ENCODE measurements at regions not wholly inside any gene's neighbourhood (a gene's known extent, or its start where the extent isn't known, plus 50 kb on each side); places are given as distances from the start of the nearest gene placed in this dataset.
"Not testable (repeated sequence)": the region's sequence is repeated elsewhere in the genome, so short reads cannot be mapped to it uniquely, and the experiment has no call there.

- no peaks in the 10 kb centered on the region for H3K27me3 ChIP-seq
- no peaks in the 10 kb centered on the region for H3K9me3 ChIP-seq
- ATAC-seq: no peak
- 83% methylated on average over 5 of the region's 5 CpGs for WGBS, 2 donors (ENCODE audit: low coverage in 1 of 2)
- no peak overlapping the region for H3K4me3 ChIP-seq
- no peak overlapping the region for H3K27ac ChIP-seq
- H3K4me1 ChIP-seq: no peaks in the 10 kb centered on the region
- H3K36me3 ChIP-seq: no peaks in the 10 kb centered on the region
- no peak for TF ChIP-seq POLR2AphosphoS5 (IDR thresholded peaks at IDR 0.05)
- TF ChIP-seq CTCF (IDR thresholded peaks at IDR 0.05): no peak
- no peak for TF ChIP-seq EP300 (IDR thresholded peaks at IDR 0.05)
- TF ChIP-seq POLR2A (IDR thresholded peaks at IDR 0.05): no peak
Measured at GRCh38 chr2:35585972-35586371, 769.6 kb upstream of the CRIM1 start.

GRCh38 chr2:35582637-35583036 is 772.9 kb upstream of the CRIM1 start:
- no peak for ATAC-seq
- Histone ChIP-seq H3K4me3 (no peak overlapping the region), H3K27ac (no peak overlapping the region), H3K36me3 (no peaks in the 10 kb centered on the region), H3K27me3 (no peaks in the 10 kb centered on the region), H3K9me3 (no peaks in the 10 kb centered on the region), H3K4me1 (no peaks in the 10 kb centered on the region)
- no peak for TF ChIP-seq POLR2AphosphoS5 (IDR thresholded peaks at IDR 0.05)
- TF ChIP-seq POLR2A (IDR thresholded peaks at IDR 0.05): no peak
- TF ChIP-seq CTCF (IDR thresholded peaks at IDR 0.05): no peak
- TF ChIP-seq EP300 (IDR thresholded peaks at IDR 0.05): no peak
- 57 to 81% methylated on average over 4 of the region's 4 CpGs for WGBS, 2 donors (ENCODE audit: low coverage in 1 of 2)

GRCh38 chr2:35580956-35581355 is 774.6 kb upstream of the CRIM1 start:
- Histone ChIP-seq H3K9me3 (no peaks in the 10 kb centered on the region), H3K4me3 (no peak overlapping the region), H3K4me1 (no peaks in the 10 kb centered on the region), H3K27ac (no peak overlapping the region), H3K36me3 (no peaks in the 10 kb centered on the region), H3K27me3 (no peaks in the 10 kb centered on the region)
- 83 to 92% methylated on average over 2 of the region's 2 CpGs for WGBS, 2 donors (ENCODE audit: low coverage in 1 of 2)
- TF ChIP-seq POLR2A (IDR thresholded peaks at IDR 0.05): no peak
- TF ChIP-seq POLR2AphosphoS5 (IDR thresholded peaks at IDR 0.05): no peak
- no peak for TF ChIP-seq EP300 (IDR thresholded peaks at IDR 0.05)
- no peak for TF ChIP-seq CTCF (IDR thresholded peaks at IDR 0.05)
- ATAC-seq: no peak

GRCh38 chr2:35568574-35568973 is 787.0 kb upstream of the CRIM1 start:
- H3K9me3 ChIP-seq: peaks cover 0 to 10% (median 0%) of the 10 kb centered on the region in 3 donors
- H3K4me3 ChIP-seq, ATAC-seq, H3K27ac ChIP-seq, H3K4me1 ChIP-seq, H3K27me3 ChIP-seq, H3K36me3 ChIP-seq: not testable (repeated sequence)
- no CpG with 5 or more reads among the region's 14 CpGs for WGBS, 2 donors (ENCODE audit: low coverage in 1 of 2)

GRCh38 chr2:35562488-35562887 is 793.1 kb upstream of the CRIM1 start:
- Histone ChIP-seq H3K4me1 (no peaks in the 10 kb centered on the region), H3K36me3 (no peaks in the 10 kb centered on the region), H3K9me3 (no peaks in the 10 kb centered on the region), H3K4me3 (no peak overlapping the region), H3K27ac (no peak overlapping the region), H3K27me3 (no peaks in the 10 kb centered on the region)
- TF ChIP-seq EP300 (IDR thresholded peaks at IDR 0.05) (no peak), CTCF (IDR thresholded peaks at IDR 0.05) (no peak), POLR2AphosphoS5 (IDR thresholded peaks at IDR 0.05) (no peak), POLR2A (IDR thresholded peaks at IDR 0.05) (no peak)
- no peak for ATAC-seq
- 88 to 93% methylated on average over 2 of the region's 2 CpGs for WGBS, 2 donors (ENCODE audit: low coverage in 1 of 2)

GRCh38 chr2:35548171-35548570 is 807.4 kb upstream of the CRIM1 start:
- 25 to 40% methylated on average over 1 of the region's 1 CpG for WGBS, 2 donors (ENCODE audit: low coverage in 1 of 2)
- Histone ChIP-seq H3K27me3 (no peaks in the 10 kb centered on the region), H3K4me3 (no peak overlapping the region)

More at GRCh38 chr2:35548171-35548570, 807.4 kb upstream of the CRIM1 start:
- no peaks in the 10 kb centered on the region for H3K4me1 ChIP-seq
- H3K27ac ChIP-seq: no peak overlapping the region
- H3K36me3 ChIP-seq: no peaks in the 10 kb centered on the region
- ATAC-seq: no peak
- TF ChIP-seq EP300 (IDR thresholded peaks at IDR 0.05) (no peak), POLR2A (IDR thresholded peaks at IDR 0.05) (no peak), CTCF (IDR thresholded peaks at IDR 0.05) (no peak), POLR2AphosphoS5 (IDR thresholded peaks at IDR 0.05) (no peak)
- H3K9me3 ChIP-seq: no peaks in the 10 kb centered on the region
